Stomach (tissue), 4 donors: ENCODE measurements at regions not wholly inside any gene's neighbourhood (a gene's known extent, or its start where the extent isn't known, plus 50 kb on each side); places are given as distances from the start of the nearest gene placed in this dataset.

Experiments used
- POLR2A ChIP-seq, 4 donors: fragments of 450-650 bp; IDR thresholded peaks; one replicate each; pipeline ENCODE4 v1.6.1; 2016; ENCODE audit warnings: antibody characterized with exemption in 4 of 4, control low read depth in 2 of 4, mild to moderate bottlenecking in 1 of 4, moderate library complexity in 1 of 4
- POLR2AphosphoS5 ChIP-seq, 3 donors: sonication (generic); formaldehyde crosslinking; IDR thresholded peaks; one replicate each; pipeline ENCODE4 v1.6.1; 2016; ENCODE audit warnings: antibody characterized with exemption in 3 of 3
- TF ChIP-seq, protein P1 (sequence below), 7 experiments: fragments of 450-650 bp in 4 of 7; fragments of 200-600 bp in 3 of 7; sonication (generic) in 3 of 7; IDR thresholded peaks; one replicate each; pipeline ENCODE4 v1.5.1; 2016 to 2019; ENCODE audit warnings: antibody characterized with exemption in 7 of 7, control low read depth in 2 of 7, mild to moderate bottlenecking in 1 of 7

GRCh38 chr2:123362671-123363440 is 662.2 kb upstream of the CNTNAP5 start:
- TF ChIP-seq, protein P1, sequence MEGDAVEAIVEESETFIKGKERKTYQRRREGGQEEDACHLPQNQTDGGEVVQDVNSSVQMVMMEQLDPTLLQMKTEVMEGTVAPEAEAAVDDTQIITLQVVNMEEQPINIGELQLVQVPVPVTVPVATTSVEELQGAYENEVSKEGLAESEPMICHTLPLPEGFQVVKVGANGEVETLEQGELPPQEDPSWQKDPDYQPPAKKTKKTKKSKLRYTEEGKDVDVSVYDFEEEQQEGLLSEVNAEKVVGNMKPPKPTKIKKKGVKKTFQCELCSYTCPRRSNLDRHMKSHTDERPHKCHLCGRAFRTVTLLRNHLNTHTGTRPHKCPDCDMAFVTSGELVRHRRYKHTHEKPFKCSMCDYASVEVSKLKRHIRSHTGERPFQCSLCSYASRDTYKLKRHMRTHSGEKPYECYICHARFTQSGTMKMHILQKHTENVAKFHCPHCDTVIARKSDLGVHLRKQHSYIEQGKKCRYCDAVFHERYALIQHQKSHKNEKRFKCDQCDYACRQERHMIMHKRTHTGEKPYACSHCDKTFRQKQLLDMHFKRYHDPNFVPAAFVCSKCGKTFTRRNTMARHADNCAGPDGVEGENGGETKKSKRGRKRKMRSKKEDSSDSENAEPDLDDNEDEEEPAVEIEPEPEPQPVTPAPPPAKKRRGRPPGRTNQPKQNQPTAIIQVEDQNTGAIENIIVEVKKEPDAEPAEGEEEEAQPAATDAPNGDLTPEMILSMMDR (IDR thresholded peaks at IDR 0.05), result no peak
- TF ChIP-seq POLR2A (IDR thresholded peaks at IDR 0.05) (no peak), POLR2AphosphoS5 (IDR thresholded peaks at IDR 0.05) (no peak)
